OCI-LY7 (cell line): ENCODE measurements at regions not wholly inside any gene's neighbourhood (a gene's known extent, or its start where the extent isn't known, plus 50 kb on each side); places are given as distances from the start of the nearest gene placed in this dataset.

Experiments
- BruUV-seq: library from RNA; stranded (reverse); fragments of 400-500 nt; replicated peaks from 2 replicates; lab custom pipeline; 2021; lab: Mats Ljungman, UMichigan
- CTCF ChIA-PET: fragments of 300-600 bp; sonication (Branson Sonifier 250); formaldehyde crosslinking; loops from one replicate; lab custom pipeline; 2022; ENCODE audit warnings: antibody characterized with exemption; ENCODE audit not compliant: unreplicated experiment; lab: Charles Lee
- POLR2A ChIA-PET: fragments of 300-600 bp; sonication (Branson Sonifier 250); formaldehyde crosslinking; loops from one replicate; lab custom pipeline; 2022; ENCODE audit warnings: antibody characterized with exemption; lab: Charles Lee
- DNase-seq: peaks from one replicate; pipeline ENCODE4 v3.0.0-alpha.2; 2015; ENCODE audit warnings: low spot score
- H2AFZ ChIP-seq: fragments of 200-600 bp; sonication (generic), shearing (Covaris generic); 2 replicates; pipeline ENCODE4 v1.6.1; 2014; ENCODE audit warnings: mild to moderate bottlenecking, antibody characterized with exemption, low read length, moderate library complexity
- H3K27ac ChIP-seq: fragments of 200-600 bp; sonication (generic); 2 replicates; pipeline ENCODE4 v1.5.1; 2014; ENCODE audit warnings: mixed run types, low read depth, mild to moderate bottlenecking, moderate library complexity, low read length, inconsistent platforms; ENCODE audit not compliant: poor library complexity, severe bottlenecking
- H3K36me3 ChIP-seq: fragments of 200-600 bp; sonication (generic); 2 replicates; pipeline ENCODE4 v1.6.1; 2014; ENCODE audit warnings: mild to moderate bottlenecking, antibody characterized with exemption, low read length, moderate library complexity, mixed read lengths; ENCODE audit not compliant: insufficient read depth
- H3K4me1 ChIP-seq: fragments of 200-600 bp; sonication (generic); 2 replicates; pipeline ENCODE4 v1.5.1; 2014; ENCODE audit warnings: mild to moderate bottlenecking, low read length; ENCODE audit not compliant: insufficient read depth, poor library complexity, severe bottlenecking
- H3K4me2 ChIP-seq: fragments of 200-600 bp; sonication (generic); 2 replicates; pipeline ENCODE4 v1.6.1; 2014; ENCODE audit warnings: mild to moderate bottlenecking, low read length
- H3K4me3 ChIP-seq: fragments of 200-600 bp; sonication (generic); 2 replicates; pipeline ENCODE4 v1.5.1; 2014; ENCODE audit warnings: mild to moderate bottlenecking, low read depth, low read length; ENCODE audit not compliant: poor library complexity, severe bottlenecking
- H3K79me2 ChIP-seq: fragments of 200-600 bp; sonication (generic); 2 replicates; pipeline ENCODE4 v1.6.1; 2016; ENCODE audit warnings: low read depth, mild to moderate bottlenecking, low read length, moderate library complexity, mixed read lengths; ENCODE audit not compliant: insufficient read depth
- H3K9me2 ChIP-seq: fragments of 200-600 bp; sonication (generic); 2 replicates; pipeline ENCODE4 v1.6.1; 2016; ENCODE audit warnings: mild to moderate bottlenecking, low read length, mixed read lengths; ENCODE audit not compliant: insufficient read depth
- H3K9me3 ChIP-seq: fragments of 200-600 bp; sonication (generic); 2 replicates; pipeline ENCODE4 v1.6.1; 2014; ENCODE audit warnings: mild to moderate bottlenecking, mixed run types, low read length, mixed read lengths
- H4K20me1 ChIP-seq: fragments of 200-600 bp; sonication (generic); 2 replicates; pipeline ENCODE4 v1.6.1; 2014; ENCODE audit warnings: mild to moderate bottlenecking, antibody characterized with exemption, low read length, moderate library complexity, mixed read lengths; ENCODE audit not compliant: insufficient read depth
- EZH2phosphoT487 ChIP-seq: fragments of 200-600 bp; sonication (generic); IDR thresholded peaks from 2 replicates; pipeline ENCODE4 v1.6.1; 2018; ENCODE audit warnings: low read depth, borderline replicate concordance, mild to moderate bottlenecking, mixed run types, antibody characterized with exemption, low read length, moderate library complexity, mixed read lengths
- intact Hi-C: fragments of 100-400 bp; cut with micrococcal nuclease; formaldehyde crosslinking; loops from one replicate; pipeline ENCODE4 v1.10.0; 2022; ENCODE audit not compliant: unreplicated experiment
- TF ChIP-seq, protein P1 (sequence below): fragments of 200-600 bp; sonication (generic); conservative IDR thresholded peaks from 2 replicates; pipeline ENCODE4 v1.5.1; 2014; ENCODE audit warnings: mild to moderate bottlenecking, antibody characterized with exemption, low read length, moderate library complexity, mixed read lengths

DNA sequence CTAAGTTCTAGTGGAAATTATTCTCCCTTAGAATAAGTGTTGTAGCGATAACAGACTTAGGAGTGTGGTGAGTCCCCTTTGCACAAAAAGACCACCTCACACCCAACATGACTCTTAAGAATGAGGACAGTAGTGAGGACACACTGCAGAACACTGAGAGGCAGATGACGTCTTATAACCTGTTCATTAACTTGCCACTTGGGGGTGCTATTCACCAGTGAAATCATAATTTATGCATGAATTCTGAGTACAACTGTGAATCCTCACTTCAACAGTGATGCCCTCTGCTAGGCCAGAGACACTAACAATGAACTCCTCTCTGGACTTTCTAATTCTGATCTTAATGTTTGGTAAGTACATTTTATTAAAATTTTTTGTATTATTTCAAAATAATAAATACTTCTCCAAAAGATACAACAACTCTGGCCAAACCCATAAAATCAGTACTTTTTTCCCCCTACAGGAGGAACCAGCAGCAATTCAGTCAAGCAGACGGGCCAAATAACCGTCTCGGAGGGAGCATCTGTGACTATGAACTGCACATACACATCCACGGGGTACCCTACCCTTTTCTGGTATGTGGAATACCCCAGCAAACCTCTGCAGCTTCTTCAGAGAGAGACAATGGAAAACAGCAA lies 274.7 kb downstream of the DAD1 start:
- no TSS peak for BruUV-seq
- peak; percentile 81 for DNase-seq
- H3K9me2 ChIP-seq = no peaks in the 10 kb centered on the region
- H3K4me1 ChIP-seq = peaks cover 8% of the 10 kb centered on the region
- H2AFZ ChIP-seq = peak overlapping the region; percentile 12; the same call in 1 of the 2 replicates
- ChIA-PET POLR2A (no interaction called here), CTCF (no interaction called here)
- no peak overlapping the region for H3K4me2 ChIP-seq
- H3K27ac ChIP-seq = no peak overlapping the region
- no peaks in the 10 kb centered on the region for H3K79me2 ChIP-seq
- H3K9me3 ChIP-seq = no peaks in the 10 kb centered on the region
- TF ChIP-seq EZH2phosphoT487 = no peak
- TF ChIP-seq, protein P1, sequence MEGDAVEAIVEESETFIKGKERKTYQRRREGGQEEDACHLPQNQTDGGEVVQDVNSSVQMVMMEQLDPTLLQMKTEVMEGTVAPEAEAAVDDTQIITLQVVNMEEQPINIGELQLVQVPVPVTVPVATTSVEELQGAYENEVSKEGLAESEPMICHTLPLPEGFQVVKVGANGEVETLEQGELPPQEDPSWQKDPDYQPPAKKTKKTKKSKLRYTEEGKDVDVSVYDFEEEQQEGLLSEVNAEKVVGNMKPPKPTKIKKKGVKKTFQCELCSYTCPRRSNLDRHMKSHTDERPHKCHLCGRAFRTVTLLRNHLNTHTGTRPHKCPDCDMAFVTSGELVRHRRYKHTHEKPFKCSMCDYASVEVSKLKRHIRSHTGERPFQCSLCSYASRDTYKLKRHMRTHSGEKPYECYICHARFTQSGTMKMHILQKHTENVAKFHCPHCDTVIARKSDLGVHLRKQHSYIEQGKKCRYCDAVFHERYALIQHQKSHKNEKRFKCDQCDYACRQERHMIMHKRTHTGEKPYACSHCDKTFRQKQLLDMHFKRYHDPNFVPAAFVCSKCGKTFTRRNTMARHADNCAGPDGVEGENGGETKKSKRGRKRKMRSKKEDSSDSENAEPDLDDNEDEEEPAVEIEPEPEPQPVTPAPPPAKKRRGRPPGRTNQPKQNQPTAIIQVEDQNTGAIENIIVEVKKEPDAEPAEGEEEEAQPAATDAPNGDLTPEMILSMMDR = peak; percentile 96
- no peaks in the 10 kb centered on the region for H3K36me3 ChIP-seq
- intact Hi-C loops = loop anchor here (5.0 kb wide), 2 partner anchors 47 to 258 kb away; no protein-coding TSS in a partner anchor
- no peak overlapping the region for H3K4me3 ChIP-seq
- no peaks in the 10 kb centered on the region for H4K20me1 ChIP-seq

DNA sequence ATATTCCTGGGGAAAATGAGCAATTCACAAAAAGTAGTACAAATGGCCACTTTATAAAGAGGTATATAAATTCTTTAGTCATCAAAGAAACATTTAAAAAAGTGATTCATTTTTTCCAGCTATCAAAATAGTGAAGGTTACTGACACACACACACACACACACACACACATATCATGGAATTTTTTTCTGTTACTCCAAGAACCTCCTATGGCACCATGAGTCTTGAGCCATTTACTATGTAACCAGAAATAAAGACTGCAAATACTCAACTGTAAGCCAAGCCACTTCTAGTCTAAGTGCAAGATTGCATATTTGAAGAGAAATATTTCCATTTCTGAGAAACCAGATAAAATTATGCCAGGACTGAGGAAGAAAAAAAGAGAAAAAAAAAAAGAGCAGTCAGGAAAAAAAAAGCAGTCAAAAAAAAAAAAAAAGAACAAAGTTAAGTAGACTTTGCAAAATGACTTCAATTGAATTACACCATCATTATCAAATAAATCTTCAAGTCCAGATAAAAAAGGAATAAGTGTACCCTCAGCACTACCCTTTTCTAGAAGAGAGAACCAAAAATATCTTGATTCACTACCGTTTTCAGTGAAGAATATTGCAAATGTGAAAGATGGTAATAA lies 275.7 kb downstream of the DAD1 start:
- H3K4me3 ChIP-seq = no peak overlapping the region
- H3K79me2 ChIP-seq = no peaks in the 10 kb centered on the region
- DNase-seq = no peak
- H3K4me2 ChIP-seq = no peak overlapping the region
- H2AFZ ChIP-seq = 0 out of 2 replicates have a peak overlapping the region, but pooled peaks have one; percentile 19
- no TSS peak for BruUV-seq
- H3K9me3 ChIP-seq = no peaks in the 10 kb centered on the region
- no peak overlapping the region for H3K27ac ChIP-seq
- no peaks in the 10 kb centered on the region for H3K9me2 ChIP-seq
- peaks cover 8% of the 10 kb centered on the region for H3K4me1 ChIP-seq
- H3K36me3 ChIP-seq = no peaks in the 10 kb centered on the region
- intact Hi-C loops = loop anchor here (5.0 kb wide), 2 partner anchors 46 to 259 kb away; no protein-coding TSS in a partner anchor
- CTCF ChIA-PET = interaction anchor here (0.5 to 0.8 kb wide), 2 partner anchors 11 to 43 kb away, joined by 3 to 6 read pairs; no protein-coding TSS in a partner anchor
- TF ChIP-seq, protein P1 = no peak
- no peak for TF ChIP-seq EZH2phosphoT487
- H4K20me1 ChIP-seq = no peaks in the 10 kb centered on the region
- POLR2A ChIA-PET = no interaction called here
